Urothelium cell line (cell line): ENCODE measurements at regions not wholly inside any gene's neighbourhood (a gene's known extent, or its start where the extent isn't known, plus 50 kb on each side); places are given as distances from the start of the nearest gene placed in this dataset.

ENCODE experiments used
- DNase-seq: peaks from one replicate; pipeline ENCODE4 v3.0.0; 2011; ENCODE audit warnings: low spot score, mixed read lengths
- FAIRE-seq: peaks from 2 replicates; lab custom pipeline; 2011; peaks lifted over from hg19 to GRCh38; lab: Jason Lieb, UNC

DNA sequence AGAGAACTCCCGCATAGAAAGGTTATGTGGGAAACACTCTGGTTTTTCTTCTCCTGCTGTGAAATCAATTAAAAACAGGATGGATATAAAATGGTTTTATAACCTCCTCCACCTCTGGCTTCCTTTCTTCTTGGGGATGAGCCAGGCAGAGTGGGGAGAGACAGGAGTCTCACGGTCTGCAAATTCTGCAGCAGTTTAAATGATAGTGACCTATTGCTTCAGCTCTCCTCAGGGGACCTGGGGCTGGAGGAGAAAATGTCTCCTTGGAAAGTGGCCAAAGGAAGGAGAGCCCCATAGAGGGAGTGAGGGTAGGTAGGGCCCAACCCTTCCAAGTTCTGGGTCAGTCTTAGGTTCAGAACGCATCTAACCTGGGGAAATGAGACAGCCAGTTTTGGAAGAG is 118.8 kb downstream of the MTX3 start:
- FAIRE-seq, result no peak
- no peak for DNase-seq

DNA sequence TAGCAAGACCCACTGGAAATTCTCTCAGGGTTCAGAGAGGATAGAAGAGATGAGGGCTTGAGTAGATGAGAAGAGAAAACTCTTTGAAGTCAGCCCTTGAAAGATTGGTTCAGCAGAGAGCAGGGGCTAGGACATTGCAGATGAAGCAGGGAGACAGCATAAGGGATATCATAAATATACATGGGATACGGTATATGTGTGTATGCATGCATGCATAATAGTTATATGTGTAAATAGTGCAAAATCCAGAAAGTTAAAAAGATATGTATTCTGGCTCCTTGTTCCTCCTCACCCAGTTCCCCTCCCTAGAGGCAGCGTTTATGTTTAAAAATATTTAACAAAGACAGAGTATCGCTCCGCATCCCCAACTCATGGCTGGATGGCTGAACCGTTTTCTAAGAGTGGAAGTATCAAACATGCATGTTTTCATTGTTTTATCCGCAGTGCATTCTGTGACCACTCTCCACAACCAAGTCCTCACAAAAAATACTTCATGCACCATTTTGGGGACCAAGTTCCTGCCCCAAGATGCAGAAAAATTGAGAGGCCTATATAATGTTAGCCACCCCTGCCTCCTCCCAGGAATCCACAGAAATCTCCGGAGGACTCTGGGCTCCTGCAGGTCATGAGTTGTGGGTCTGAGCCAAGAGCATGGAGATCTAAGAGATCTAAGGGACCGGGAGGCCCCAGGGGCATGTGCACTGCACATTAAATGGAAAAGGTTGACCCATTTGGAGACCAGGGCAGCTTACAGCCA is 119.5 kb downstream of the MTX3 start:
- no peak for FAIRE-seq
- DNase-seq, result no peak

DNA sequence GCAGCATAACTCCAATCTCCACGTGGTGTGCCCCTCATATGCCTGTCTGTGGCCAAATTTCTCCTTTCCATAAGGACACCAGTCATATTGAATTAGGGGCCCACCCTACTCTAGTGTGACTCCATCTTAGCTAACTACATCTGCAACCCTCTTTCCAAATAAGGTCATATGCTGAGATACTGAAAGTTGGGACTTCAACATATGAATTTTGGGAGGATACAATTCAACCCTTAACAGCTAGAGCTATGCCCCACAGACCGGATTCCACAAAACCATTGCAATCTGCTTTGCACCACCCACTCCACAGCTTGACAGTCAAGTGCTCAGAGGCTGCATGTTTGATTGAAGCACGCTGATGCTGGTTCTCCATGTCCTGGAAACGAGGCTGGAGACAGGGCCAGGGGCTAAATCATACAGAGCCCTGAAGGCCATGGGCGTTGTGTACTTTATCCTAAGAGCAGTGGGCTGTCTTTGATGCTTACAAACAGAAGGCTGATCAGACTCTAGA is 122.8 kb downstream of the MTX3 start:
- FAIRE-seq, result no peak
- no peak for DNase-seq

DNA sequence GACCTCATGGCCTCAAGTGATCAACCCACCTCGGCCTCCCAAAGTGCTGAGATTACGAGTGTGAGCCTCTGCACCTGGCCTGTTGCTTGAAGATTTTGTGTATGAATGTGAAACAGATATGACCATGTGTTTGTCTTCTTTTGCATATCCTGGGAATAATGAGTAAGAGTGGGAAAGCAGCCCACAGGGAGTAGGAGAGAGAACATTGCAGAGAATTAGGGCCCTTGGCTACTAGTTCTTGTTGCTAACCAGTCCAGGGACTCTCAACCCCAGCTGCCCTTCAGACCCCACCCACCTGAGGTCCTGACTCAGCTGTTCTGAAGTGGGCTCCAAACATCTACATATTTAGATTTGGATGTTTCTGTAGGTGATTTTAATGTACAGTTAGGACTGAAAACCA is 125.5 kb downstream of the MTX3 start:
- FAIRE-seq (no peak), DNase-seq (no peak)

DNA sequence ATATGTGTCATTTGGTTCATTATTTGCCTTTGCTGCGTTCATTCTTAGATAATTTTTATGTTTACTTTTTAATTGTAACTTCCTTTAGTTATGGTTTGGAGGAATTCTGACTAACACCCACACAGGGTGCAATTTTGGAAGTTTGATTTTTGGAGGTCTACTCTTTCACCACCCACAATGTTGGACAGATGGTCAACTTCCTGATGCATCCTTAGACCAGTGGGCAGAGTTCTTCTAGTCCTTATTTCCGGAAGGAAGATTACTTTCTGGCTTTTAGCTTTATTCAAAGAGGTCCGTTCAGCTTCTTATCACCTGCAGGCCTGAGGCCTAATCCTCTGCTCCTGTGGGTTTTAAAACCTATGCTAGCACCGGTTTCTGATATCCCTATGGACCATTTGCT is 126.7 kb downstream of the MTX3 start:
- no peak for DNase-seq

DNA sequence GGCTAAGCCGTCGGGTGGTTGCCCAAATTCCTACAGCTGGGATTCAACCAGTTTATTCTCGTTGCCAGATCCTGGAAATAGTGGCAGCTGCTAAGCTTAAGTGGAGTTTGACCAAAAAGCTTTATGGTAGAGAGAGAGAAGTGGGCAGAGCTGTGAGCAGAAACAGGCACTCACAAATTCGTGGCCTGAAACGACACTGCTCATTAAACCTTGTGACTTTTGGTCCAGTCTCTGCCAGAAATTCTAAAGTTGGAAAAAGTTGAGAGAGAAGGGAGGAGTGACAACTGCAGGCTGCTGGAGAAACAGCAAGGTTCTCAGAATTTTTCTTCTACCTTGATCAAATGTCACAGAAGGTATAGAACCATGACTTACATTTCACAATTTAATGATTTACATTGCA is 131.5 kb downstream of the MTX3 start:
- DNase-seq (no peak), FAIRE-seq (no peak)

More for the DNA sequence above, 126.7 kb downstream of the MTX3 start:
- FAIRE-seq, result no peak

DNA sequence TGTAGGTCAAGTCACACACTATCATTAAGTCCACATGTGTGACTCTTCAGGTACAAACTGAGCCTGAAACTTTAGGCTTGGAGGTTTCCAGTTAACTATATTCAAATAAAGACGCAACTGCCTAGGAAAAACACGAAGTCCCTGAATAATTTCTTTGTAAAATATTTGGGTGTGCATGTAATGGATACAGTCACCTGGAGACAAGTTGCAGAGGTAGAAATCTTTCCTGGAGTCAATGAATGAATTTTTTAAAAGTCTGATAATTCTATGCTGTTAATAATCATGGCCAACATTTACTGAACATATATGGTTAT is 132.7 kb downstream of the MTX3 start:
- FAIRE-seq (no peak), DNase-seq (no peak)

DNA sequence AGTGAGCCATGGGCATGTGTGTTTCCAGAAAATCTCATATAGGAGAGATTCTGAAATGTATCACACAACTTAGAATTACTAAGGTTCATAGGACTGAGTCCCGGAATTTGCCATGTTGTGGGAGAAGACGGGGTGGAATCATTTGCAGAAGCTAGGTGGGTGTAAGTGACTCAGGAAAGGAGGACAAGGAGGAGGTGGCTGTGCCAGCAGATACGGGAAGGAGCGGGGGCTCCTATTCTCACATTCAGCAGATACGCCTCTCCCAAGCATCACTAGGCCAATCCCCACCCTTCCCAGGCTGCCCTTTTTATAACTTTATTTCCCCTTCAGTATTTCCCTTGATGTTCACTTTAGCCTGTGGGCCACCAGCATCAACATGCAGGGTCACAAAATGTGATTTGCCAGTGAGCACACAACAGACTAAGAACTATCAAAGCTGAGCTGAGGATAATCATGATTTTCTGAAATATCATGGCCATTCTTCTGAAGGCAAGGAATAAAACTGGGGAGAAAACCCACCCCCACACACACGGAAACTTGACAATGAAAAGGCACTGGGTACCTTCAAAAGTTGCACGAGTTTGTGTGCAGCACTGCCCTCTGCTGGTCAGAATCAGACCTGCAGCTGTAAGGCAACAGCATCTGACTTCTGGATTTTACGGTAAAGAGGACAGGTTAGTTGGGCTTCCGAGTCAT is 133.2 kb downstream of the MTX3 start:
- peak; percentile 52 for DNase-seq
- FAIRE-seq, result no peak

DNA sequence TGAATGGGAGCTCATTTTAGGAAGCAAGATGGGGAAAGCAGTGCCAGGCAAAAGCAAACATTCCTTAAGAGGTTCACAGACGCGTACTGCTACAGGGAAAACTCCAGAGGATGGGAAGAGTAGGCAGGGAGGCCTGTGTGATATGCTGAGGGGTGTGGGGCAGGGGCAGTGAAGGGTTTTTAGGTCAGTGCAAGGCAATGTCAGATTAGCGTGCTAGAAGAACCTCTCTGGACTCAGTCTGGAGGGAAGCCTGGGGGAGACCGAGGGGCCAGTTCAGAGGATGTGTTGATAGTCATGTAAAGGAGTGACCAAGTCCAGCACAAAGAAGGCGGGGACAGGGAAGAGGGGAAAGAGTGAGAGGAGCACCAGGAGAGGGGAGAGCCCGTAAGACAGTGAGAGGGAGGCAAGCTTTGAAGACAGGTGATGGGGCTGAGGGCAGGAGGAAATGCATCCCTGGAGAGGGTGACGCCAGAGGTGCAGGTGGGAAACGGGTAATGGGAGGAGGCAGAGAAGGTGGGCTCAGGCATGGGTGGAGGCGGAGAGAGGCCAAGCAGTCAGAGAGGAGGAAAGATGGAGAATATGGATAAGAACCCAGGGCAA is 134.5 kb downstream of the MTX3 start:
- FAIRE-seq (no peak), DNase-seq (no peak)

DNA sequence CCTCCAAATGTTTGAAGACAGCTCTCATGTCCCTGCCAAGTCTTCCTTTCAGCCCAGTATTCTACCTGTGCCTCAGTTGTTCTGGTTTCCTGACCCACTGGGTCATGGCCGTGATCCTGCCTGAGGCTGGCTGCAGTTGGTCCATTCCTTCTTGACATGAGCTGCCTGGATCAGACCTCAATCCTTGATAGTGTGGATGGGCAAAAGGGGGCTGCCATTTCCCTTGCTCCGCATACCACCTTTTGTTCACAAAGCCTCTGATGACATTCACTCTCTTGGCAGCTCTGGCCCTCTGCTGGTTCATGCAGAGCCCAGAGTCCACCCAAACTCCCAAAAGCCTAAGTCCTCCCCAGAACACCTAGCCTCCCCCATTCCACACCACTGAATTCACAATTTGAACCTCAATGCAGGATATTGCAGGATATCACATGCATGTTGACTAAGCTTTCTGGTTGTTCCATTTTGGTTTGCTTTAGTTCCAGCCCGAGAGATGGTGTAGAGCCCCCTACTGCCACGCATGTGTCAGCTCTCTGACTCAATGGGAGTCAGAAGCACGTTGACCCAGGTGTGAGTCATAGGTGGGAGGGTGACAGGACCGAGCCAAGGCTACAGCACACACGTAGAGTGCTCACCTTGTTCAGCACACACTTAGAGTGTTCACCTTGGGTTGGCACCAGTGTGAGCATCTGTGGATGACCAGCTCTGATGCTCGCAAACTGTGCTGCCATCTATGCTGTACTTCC is 137.2 kb downstream of the MTX3 start:
- DNase-seq (peak; percentile 31), FAIRE-seq (peak; percentile 13)

DNA sequence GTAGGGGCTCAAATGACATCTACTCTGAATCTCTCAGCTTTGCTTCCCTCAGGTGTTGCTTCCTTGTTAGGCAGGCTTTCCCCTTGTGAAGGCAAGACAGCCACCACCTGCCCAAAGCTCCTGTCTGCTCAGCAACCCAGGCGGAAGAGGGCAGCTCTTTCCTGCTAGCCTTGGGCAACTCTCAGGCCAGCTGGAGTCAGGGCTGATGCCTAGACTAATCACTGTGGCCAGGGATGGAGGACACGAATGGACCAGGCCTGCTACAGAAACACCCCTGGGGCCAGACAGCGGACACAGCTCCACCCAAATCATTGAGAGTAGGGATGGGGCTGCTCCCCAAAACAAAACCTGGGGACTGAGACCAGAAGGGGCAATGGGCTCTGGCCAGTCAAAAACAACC is 138.0 kb downstream of the MTX3 start:
- FAIRE-seq, result no peak
- no peak for DNase-seq

DNA sequence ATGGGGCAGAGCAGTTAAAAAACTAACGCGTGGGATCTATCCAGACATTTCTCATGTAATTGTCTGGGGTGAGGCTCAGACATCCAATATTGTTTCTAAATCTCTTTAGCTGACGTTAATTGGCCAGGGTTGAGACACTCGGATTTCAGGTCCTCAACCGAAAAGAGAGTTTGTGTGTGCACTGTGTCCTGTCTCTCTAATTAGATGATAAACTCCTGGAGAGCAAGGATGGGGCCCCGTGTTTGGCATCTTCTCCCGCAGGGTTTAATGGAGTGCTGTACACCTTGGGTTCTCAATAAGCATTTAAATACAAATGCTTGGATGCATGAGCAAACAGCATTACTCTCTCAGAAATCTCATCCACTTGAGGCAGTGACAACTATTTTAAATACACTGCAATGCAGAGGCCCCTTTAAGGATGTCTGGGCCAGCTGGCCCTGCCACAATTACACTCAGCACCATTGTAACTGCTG is 139.6 kb downstream of the MTX3 start:
- DNase-seq, result no peak
- FAIRE-seq, result no peak

DNA sequence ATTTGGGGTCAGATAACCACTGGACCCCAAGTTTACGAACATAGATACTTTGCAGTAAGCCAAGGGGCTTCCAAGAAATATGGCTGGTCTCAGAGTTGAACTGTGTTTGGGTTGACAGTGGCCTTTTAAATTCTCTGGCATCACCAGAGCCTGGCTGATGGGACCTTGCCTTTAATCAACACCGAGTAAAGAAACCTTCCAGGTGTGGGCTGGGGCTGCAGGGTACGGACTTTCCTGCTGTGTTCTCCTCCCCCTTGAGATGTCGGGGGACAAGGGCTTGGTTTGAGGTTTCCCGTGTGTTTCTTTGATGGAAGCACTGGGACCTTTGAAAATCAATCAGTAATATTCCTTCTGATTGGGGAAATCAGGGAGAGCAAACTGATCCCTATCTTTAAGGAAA is 140.1 kb downstream of the MTX3 start:
- DNase-seq (no peak), FAIRE-seq (no peak)

DNA sequence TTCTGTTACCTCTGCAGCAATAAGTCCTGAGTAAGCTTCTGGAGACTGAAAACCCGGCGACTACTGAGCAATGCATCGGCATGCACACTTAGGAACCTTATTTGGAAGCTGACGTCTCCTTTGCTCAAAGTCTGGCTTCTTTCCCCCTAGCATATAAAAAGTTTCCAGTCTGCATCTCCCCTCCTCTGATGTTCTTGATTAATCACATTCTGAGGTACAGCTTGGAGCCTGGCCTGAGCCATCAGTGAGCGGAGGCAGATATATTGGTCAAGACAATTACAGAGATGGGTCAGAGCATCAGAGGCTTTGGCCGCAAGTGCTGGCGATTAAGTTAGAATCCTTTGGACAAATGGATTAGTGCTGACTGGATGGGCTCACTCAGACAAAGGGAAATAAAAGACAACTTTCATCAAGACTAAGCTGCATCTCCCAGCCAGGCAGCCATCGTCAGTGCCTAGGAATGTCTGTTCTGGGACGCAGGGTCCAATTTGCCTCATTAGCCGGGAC is 140.7 kb downstream of the MTX3 start:
- DNase-seq (no peak), FAIRE-seq (no peak)

DNA sequence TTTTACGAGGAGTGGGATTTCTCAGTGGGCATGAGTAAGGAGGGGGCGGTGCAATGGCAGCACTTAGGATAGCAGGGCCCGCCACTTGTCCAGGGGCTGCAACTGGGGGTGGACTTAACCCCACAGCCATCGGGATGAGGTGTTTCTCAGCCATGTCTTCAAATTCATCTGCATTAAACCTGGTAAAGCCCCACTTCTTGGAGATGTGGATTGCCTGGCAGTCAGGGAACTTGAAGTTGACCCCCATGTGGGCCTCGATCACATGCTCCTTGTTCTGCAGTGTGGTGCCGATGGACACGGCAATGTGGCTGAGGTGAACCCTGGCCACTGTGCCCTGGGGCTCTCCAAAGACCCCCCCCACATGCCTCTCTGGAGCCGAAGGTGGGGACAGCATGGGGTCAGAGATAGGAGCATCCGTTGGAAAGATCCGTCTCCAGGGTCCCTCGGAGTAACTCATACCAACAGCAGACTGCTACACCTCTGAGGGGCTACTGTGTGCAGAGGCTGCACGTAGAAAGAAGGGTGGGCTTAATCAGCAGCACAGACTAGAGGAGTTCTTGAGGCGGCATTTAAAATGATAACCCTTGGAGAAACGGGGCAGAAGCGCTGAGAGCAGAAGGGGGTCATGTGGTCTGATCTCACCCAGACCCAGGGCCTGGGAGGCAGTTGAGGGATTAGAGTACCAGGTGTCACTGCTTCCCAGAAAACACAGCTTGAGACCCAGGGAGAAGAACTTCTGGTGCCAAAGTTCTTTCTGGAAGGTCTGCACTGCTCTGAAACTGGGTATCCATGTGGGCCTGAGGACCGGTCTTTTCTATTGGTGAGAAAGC is 141.4 kb downstream of the MTX3 start:
- FAIRE-seq (no peak), DNase-seq (no peak)
